SK-N-SH (cell line): ENCODE measurements at regions not wholly inside any gene's neighbourhood (a gene's known extent, or its start where the extent isn't known, plus 50 kb on each side); places are given as distances from the start of the nearest gene placed in this dataset.
"Not testable (repeated sequence)": the region's sequence is repeated elsewhere in the genome, so short reads cannot be mapped to it uniquely, and the experiment has no call there.

Experiments used
- EP300 ChIP-seq, 2 experiments: IDR thresholded peaks; 2 replicates each; pipeline versions ENCODE4 v1.4.0 to v1.6.1; 2012; ENCODE audit warnings: borderline replicate concordance in 1 of 2, low read depth in 1 of 2, low read length in 1 of 2
- FOXM1 ChIP-seq: IDR thresholded peaks from 2 replicates; pipeline ENCODE4 v1.4.0; 2012; ENCODE audit warnings: low read depth, mild to moderate bottlenecking
- GABPA ChIP-seq: IDR thresholded peaks from 2 replicates; pipeline ENCODE4 v1.4.0; 2012; ENCODE audit warnings: low read depth, mild to moderate bottlenecking
- MEF2A ChIP-seq: IDR thresholded peaks from 2 replicates; pipeline ENCODE4 v1.4.0; 2012; ENCODE audit warnings: low read depth, borderline replicate concordance
- POLR2AphosphoS5 ChIP-seq: IDR thresholded peaks from 2 replicates; pipeline ENCODE4 v1.6.1; 2012; ENCODE audit warnings: low read depth, low read length
- RFX5 ChIP-seq: IDR thresholded peaks from 2 replicates; pipeline ENCODE4 v1.6.1; 2012; ENCODE audit warnings: mild to moderate bottlenecking, improper control_type of control experiment, low read length
- SMC3 ChIP-seq: IDR thresholded peaks from 2 replicates; pipeline ENCODE4 v1.6.1; 2012; ENCODE audit warnings: low read depth, low read length, improper control_type of control experiment
- TAF1 ChIP-seq: IDR thresholded peaks from 2 replicates; pipeline ENCODE4 v1.6.1; 2012; ENCODE audit warnings: low read depth, mild to moderate bottlenecking, low read length, moderate library complexity, borderline replicate concordance
- TCF12 ChIP-seq: IDR thresholded peaks from 2 replicates; pipeline ENCODE4 v1.4.0; 2012
- YY1 ChIP-seq: IDR thresholded peaks from 2 replicates; pipeline ENCODE4 v1.4.0; 2012; ENCODE audit warnings: low read depth, mild to moderate bottlenecking
- TF ChIP-seq, protein P1 (sequence below): fragments of 200-600 bp; sonication (generic); IDR thresholded peaks from 2 replicates; pipeline ENCODE4 v1.6.1; 2017; ENCODE audit warnings: antibody characterized with exemption, mild to moderate bottlenecking, moderate library complexity
- TF ChIP-seq, protein P2 (sequence below): fragments of 150-350 bp; IDR thresholded peaks from 2 replicates; pipeline ENCODE4 v1.6.1; 2017; ENCODE audit warnings: antibody characterized with exemption, low read length, low read depth, borderline replicate concordance

GRCh38 chr14:106369456-106369855 is 843.1 kb downstream of the TMEM121 start:
- TF ChIP-seq RFX5; POLR2AphosphoS5; TCF12; EP300 (IDR thresholded peaks at IDR 0.05; ENCODE audit: borderline replicate concordance in 1 of 2, low read depth in 1 of 2, low read length in 1 of 2); YY1; GABPA; SMC3; MEF2A; TAF1; FOXM1: not testable (repeated sequence)
- TF ChIP-seq, protein P1, sequence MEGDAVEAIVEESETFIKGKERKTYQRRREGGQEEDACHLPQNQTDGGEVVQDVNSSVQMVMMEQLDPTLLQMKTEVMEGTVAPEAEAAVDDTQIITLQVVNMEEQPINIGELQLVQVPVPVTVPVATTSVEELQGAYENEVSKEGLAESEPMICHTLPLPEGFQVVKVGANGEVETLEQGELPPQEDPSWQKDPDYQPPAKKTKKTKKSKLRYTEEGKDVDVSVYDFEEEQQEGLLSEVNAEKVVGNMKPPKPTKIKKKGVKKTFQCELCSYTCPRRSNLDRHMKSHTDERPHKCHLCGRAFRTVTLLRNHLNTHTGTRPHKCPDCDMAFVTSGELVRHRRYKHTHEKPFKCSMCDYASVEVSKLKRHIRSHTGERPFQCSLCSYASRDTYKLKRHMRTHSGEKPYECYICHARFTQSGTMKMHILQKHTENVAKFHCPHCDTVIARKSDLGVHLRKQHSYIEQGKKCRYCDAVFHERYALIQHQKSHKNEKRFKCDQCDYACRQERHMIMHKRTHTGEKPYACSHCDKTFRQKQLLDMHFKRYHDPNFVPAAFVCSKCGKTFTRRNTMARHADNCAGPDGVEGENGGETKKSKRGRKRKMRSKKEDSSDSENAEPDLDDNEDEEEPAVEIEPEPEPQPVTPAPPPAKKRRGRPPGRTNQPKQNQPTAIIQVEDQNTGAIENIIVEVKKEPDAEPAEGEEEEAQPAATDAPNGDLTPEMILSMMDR: not testable (repeated sequence)
- TF ChIP-seq, protein P2, sequence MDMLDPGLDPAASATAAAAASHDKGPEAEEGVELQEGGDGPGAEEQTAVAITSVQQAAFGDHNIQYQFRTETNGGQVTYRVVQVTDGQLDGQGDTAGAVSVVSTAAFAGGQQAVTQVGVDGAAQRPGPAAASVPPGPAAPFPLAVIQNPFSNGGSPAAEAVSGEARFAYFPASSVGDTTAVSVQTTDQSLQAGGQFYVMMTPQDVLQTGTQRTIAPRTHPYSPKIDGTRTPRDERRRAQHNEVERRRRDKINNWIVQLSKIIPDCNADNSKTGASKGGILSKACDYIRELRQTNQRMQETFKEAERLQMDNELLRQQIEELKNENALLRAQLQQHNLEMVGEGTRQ: not testable (repeated sequence)
